ENCODE measurements at regions not wholly inside any gene's neighbourhood (a gene's known extent, or its start where the extent isn't known, plus 50 kb on each side); places are given as distances from the start of the nearest gene placed in this dataset.
"Not testable (repeated sequence)": the region's sequence is repeated elsewhere in the genome, so short reads cannot be mapped to it uniquely, and the experiment has no call there.

DNA sequence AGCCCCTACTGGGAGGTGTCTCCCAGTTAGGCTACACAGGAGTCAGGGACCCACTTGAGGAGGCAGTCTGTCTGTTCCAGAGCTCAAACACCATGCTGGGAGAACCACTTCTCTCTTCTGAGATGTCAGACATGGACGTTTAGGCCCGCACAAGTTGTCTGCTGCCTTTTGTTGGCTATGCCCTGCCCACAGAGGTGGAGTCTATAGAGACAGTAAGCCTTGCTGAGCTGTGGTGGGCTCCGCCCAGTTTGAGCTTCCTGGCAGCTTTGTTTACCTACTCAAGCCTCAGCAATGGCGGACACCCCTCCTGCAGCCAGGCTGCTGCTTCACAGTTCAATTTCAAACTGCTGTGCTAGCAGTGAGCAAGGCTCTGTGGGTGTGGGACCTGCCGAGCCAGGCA lies 88.6 kb upstream of the HAND2 start:
- H3K27me3 Mint-ChIP-seq (ENCODE audit: low read depth in 3 of 3); H3K36me3 Mint-ChIP-seq; H3K4me3 Mint-ChIP-seq; DNase-seq; H3K27ac Mint-ChIP-seq; H3K4me1 Mint-ChIP-seq: not testable (repeated sequence)
- peaks cover 11 to 32% (median 19%) of the 10 kb centered on the region in 6 donors for H3K9me3 Mint-ChIP-seq

DNA sequence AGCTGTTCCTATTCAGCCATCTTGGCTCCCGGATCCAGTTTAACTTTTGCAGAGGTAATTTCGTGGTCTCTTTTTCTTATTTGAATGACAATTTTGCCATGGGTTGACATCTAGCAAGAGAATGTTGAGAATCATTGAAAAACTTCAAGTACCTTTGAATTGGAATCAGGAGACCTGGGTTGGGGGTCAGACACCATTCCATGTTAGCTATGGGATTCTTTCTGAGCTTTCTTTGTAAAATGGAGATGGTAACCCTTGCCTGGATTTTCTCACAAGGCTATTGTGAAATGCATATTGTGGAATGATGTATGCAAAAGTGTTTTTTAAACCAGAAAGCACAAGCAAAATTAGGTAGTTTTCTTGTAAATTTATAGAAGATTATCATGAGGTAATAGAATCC lies 79.1 kb upstream of the HAND2 start:
- no peaks in the 10 kb centered on the region for H3K36me3 Mint-ChIP-seq
- no peaks in the 10 kb centered on the region for H3K4me1 Mint-ChIP-seq
- H3K9me3 Mint-ChIP-seq = peaks cover 6 to 18% (median 11%) of the 10 kb centered on the region in 6 donors
- no peak overlapping the region for H3K27ac Mint-ChIP-seq
- peaks cover 2 to 4% (median 2%) of the 10 kb centered on the region in 3 donors for H3K27me3 Mint-ChIP-seq (ENCODE audit: low read depth in 3 of 3)
- DNase-seq = no peak
- no peak overlapping the region for H3K4me3 Mint-ChIP-seq

DNA sequence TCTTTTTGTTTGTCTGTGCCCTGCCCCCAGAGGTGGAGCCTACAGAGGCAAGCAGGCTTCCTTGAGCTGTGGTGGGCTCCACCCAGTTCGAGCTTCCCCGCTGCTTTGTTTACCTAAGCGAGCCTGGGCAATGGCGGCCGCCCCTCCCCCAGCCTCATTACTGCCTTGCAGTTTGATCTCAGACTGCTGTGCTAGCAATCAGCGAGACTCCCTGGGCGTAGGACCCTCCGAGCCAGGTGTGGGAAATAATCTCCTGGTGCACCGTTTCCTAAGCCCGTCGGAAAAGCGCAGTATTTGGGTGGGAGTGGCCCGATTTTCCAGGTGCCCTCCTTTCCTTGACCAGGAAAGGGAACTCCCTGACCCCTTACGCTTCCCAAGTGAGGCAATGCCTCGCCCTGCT lies 78.6 kb upstream of the HAND2 start:
- H3K4me3 Mint-ChIP-seq; H3K27me3 Mint-ChIP-seq (ENCODE audit: low read depth in 3 of 3); H3K36me3 Mint-ChIP-seq; DNase-seq; H3K4me1 Mint-ChIP-seq; H3K27ac Mint-ChIP-seq: not testable (repeated sequence)
- H3K9me3 Mint-ChIP-seq = peaks cover 6 to 18% (median 11%) of the 10 kb centered on the region in 6 donors

DNA sequence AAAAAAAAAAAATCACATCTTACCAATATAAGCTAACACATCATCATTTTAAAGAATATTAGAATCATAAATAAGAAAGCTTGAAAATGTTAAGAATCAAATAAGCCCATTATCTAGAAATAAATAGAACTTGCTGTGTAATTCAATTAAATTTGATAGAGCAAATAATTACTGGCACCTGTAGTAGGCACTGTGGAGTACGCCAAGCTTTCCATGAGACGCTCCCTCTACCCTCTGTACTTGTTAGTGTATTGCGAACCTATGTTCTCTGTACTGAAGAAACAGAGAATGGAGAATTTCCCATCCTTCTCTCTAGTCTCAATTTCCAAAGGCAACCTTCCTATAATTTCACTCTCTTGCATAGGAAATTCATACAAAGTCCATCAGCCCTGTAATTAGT lies 61.7 kb upstream of the HAND2 start:
- Mint-ChIP-seq H3K4me1 (no peaks in the 10 kb centered on the region), H3K9me3 (peaks cover 0 to 5% (median 1%) of the 10 kb centered on the region in 6 donors)

DNA sequence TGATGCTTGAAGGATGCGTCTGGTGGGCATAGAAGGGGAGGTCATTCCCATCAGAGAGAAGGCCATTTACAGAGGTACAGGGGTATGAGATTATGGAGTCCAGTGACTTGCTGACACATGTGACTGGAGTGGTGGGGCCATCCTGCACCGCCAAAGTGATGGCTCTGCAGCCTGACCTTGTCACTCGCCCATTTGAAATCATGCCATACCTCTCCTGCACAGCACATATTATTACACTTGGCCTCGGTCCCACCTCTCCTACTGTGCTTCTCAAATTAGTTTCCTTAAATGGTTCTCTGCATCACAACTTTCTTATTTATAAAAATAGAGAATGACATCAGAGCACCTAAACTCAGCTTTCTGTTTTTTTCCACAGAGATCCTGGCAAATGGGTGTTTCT lies 60.7 kb upstream of the HAND2 start:
- H3K4me1 Mint-ChIP-seq = no peaks in the 10 kb centered on the region
- H3K27me3 Mint-ChIP-seq (ENCODE audit: low read depth in 3 of 3) = no peaks in the 10 kb centered on the region
- peaks cover 0 to 5% (median 0%) of the 10 kb centered on the region in 6 donors for H3K9me3 Mint-ChIP-seq
- H3K4me3 Mint-ChIP-seq = no peak overlapping the region
- H3K27ac Mint-ChIP-seq = no peak overlapping the region
- DNase-seq = no peak
- H3K36me3 Mint-ChIP-seq = no peaks in the 10 kb centered on the region

More for the DNA sequence above, 61.7 kb upstream of the HAND2 start:
- no peak for DNase-seq
- no peak overlapping the region for H3K27ac Mint-ChIP-seq
- H3K36me3 Mint-ChIP-seq = no peaks in the 10 kb centered on the region
- H3K4me3 Mint-ChIP-seq = no peak overlapping the region
- no peaks in the 10 kb centered on the region for H3K27me3 Mint-ChIP-seq (ENCODE audit: low read depth in 3 of 3)

DNA sequence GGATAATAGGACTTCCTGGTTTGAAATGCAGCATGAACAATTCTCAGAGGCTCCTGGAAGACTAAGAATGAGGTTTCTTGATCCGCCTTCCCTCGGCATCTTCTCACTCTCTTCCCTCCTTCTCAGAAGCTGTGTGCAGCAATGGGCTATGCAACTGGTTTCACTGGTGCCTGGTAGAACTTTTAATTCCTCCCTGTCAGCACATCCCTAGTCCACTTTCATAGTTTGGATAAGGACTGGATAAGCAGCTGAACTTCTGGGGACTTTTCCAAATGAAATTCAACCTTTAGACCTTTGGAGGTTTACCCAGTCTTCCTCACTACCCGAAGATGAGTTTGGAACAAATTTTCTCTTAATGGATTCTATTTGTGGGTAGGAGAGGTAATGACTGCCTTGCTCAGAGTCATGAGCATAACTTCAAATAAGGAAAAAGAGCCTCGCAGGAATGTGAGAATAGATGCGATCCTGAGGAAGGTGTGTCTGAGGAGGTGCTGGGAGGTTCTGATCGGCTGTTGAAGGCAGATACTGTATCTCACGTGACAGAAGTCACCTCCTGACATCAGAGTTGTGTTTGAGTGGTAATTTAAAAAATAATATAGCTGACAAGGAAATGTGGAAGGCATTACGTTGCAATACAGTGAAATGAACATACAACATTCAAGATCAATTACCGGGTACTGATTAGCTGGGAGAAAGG lies 56.0 kb upstream of the HAND2 start:
- H3K27me3 Mint-ChIP-seq (ENCODE audit: low read depth in 3 of 3) = peaks cover 0 to 2% (median 2%) of the 10 kb centered on the region in 3 donors
- no peaks in the 10 kb centered on the region for H3K4me1 Mint-ChIP-seq
- H3K9me3 Mint-ChIP-seq = peaks cover 0 to 5% (median 0%) of the 10 kb centered on the region in 6 donors
- H3K4me3 Mint-ChIP-seq = no peak overlapping the region
- no peak for DNase-seq
- no peaks in the 10 kb centered on the region for H3K36me3 Mint-ChIP-seq
- no peak overlapping the region for H3K27ac Mint-ChIP-seq

DNA sequence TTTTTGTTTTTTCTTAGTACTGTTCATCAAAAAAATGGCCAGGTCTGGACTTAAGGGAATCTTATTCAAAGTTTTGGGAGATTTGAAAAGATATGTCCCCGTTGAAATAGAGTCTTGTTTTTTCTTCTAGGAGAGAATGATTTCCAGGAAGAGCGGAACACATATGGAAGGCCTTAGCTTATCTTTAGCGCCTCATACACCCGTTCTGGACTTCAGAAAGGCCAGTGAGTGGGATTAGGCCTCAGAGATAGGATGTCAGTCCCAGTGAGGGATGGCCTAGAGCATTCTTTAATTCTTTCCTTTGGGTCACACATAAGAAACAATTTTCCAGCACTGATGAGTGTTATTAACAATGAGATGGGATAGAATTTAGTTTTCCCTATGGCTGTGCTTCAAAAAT lies 54.5 kb upstream of the HAND2 start:
- no peak for DNase-seq
- peaks cover 0 to 5% (median 0%) of the 10 kb centered on the region in 6 donors for H3K9me3 Mint-ChIP-seq
- H3K27me3 Mint-ChIP-seq (ENCODE audit: low read depth in 3 of 3) = peaks cover 0 to 2% (median 2%) of the 10 kb centered on the region in 3 donors
- H3K27ac Mint-ChIP-seq = no peak overlapping the region
- no peaks in the 10 kb centered on the region for H3K36me3 Mint-ChIP-seq
- H3K4me1 Mint-ChIP-seq = no peaks in the 10 kb centered on the region
- H3K4me3 Mint-ChIP-seq = no peak overlapping the region
